Mesodermal cell (in vitro differentiated cells): ENCODE measurements at regions not wholly inside any gene's neighbourhood (a gene's known extent, or its start where the extent isn't known, plus 50 kb on each side); places are given as distances from the start of the nearest gene placed in this dataset.

Source experiments
- H3K27ac ChIP-seq: 2 replicates; pipeline ENCODE4 v1.7.0; 2013; ENCODE audit warnings: mild to moderate bottlenecking, low read depth, low read length, moderate library complexity; ENCODE audit not compliant: severe bottlenecking
- H3K36me3 ChIP-seq: 2 replicates; pipeline ENCODE4 v1.7.1; 2013; ENCODE audit warnings: mild to moderate bottlenecking, low read length, moderate library complexity; ENCODE audit not compliant: control insufficient read depth, insufficient read depth
- H3K4me1 ChIP-seq: one replicate; pipeline ENCODE4 v1.7.1; 2013; ENCODE audit warnings: mild to moderate bottlenecking, low read length; ENCODE audit not compliant: insufficient read depth, control insufficient read depth, poor library complexity, severe bottlenecking
- H3K4me3 ChIP-seq: 2 replicates; pipeline ENCODE4 v1.7.0; 2013; ENCODE audit warnings: low read length, control low read depth, mild to moderate bottlenecking; ENCODE audit not compliant: insufficient read depth, poor library complexity, severe bottlenecking; ENCODE audit errors: extremely low read depth
- H3K9me3 ChIP-seq: 2 replicates; pipeline ENCODE4 v1.7.1; 2013; ENCODE audit warnings: mild to moderate bottlenecking, low read length, moderate library complexity; ENCODE audit not compliant: control insufficient read depth
- WGBS, 2 experiments: methylation state at CpG; one replicate each; pipeline ENCODE4 v1.1.5; 2013; ENCODE audit warnings: missing lambda C conversion rate in 2 of 2; ENCODE audit not compliant: insufficient coverage in 2 of 2; 5-methylcytosine and 5-hydroxymethylcytosine counted together

- Histone ChIP-seq H3K27ac (no peak overlapping the region), H3K4me3 (no peak overlapping the region), H3K36me3 (no peaks in the 10 kb centered on the region), H3K4me1 (peaks cover 11% of the 10 kb centered on the region), H3K9me3 (no peaks in the 10 kb centered on the region)
- WGBS, 2 experiments = 81 to 89% methylated on average over 3 of the region's 4 CpGs
These were observed 333.2 kb downstream of the FOXO1 start for GRCh38 chr13:40333226-40333625.

DNA sequence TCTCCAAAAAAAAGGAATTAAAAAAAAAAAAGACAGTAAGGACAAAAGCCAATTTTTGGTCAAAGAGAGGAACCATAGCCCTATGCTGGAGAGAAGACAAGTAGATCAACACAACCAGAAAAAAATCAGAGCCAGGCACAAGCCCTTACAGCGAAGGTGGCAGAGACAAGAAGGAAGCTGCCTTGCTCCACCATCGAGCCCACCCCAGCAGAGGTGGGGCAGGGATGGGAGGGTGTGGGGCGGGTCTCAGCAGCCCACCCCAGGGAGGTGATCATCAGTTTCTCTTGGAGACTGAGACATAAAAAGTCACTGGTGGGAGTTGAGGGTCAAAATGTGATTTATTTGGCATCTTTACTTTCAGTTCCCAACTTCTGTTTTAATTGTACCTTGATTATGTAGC is 332.4 kb downstream of the FOXO1 start:
- Histone ChIP-seq H3K4me1 (peaks cover 11% of the 10 kb centered on the region), H3K27ac (no peak overlapping the region), H3K36me3 (no peaks in the 10 kb centered on the region), H3K4me3 (no peak overlapping the region), H3K9me3 (no peaks in the 10 kb centered on the region)
- 80 to 89% methylated on average over 1 to 3 of the region's 3 CpGs for WGBS, 2 experiments

DNA sequence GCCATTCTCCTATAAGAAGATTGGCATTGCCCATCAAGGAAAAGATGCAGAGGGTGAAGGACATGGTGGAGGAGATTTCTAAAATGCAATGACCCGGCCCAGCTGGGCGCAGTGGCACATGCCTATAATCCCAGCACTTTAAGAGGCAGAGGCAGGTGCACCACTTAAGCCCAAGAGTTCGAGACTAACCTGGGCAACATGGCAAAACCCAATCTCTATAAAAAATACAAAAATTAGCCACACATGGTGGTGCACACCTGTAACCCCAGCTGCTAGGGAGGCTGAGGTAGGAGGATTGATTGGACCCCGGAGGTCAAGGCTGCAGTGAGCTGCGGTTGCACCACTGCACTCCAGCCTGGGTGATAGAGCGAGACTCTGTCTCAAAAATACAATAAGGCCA is 331.8 kb downstream of the FOXO1 start:
- no peak overlapping the region for H3K27ac ChIP-seq
- no peak overlapping the region for H3K4me3 ChIP-seq
- H3K9me3 ChIP-seq = no peaks in the 10 kb centered on the region
- no peaks in the 10 kb centered on the region for H3K36me3 ChIP-seq
- peaks cover 11% of the 10 kb centered on the region for H3K4me1 ChIP-seq
- 90 to 97% methylated on average over 3 to 5 of the region's 6 CpGs for whole genome bisulfite sequencing, 2 experiments

GRCh38 chr13:40336228-40337221 is 329.9 kb downstream of the FOXO1 start:
- 89 to 95% methylated on average over 5 to 7 of the region's 7 CpGs for WGBS, 2 experiments
- no peaks in the 10 kb centered on the region for H3K9me3 ChIP-seq
- H3K4me1 ChIP-seq = peaks cover 21% of the 10 kb centered on the region
- no peaks in the 10 kb centered on the region for H3K36me3 ChIP-seq
- H3K27ac ChIP-seq = no peak overlapping the region
- H3K4me3 ChIP-seq = no peak overlapping the region

GRCh38 chr13:40337651-40338050 is 328.8 kb downstream of the FOXO1 start:
- Histone ChIP-seq H3K4me1 (peaks cover 22% of the 10 kb centered on the region), H3K36me3 (no peaks in the 10 kb centered on the region), H3K4me3 (no peak overlapping the region), H3K9me3 (peaks cover 3% of the 10 kb centered on the region), H3K27ac (no peak overlapping the region)
- WGBS, 2 experiments = 95 to 96% methylated on average over 2 to 5 of the region's 6 CpGs

- peaks cover 20% of the 10 kb centered on the region for H3K4me1 ChIP-seq
- H3K9me3 ChIP-seq = peaks cover 5% of the 10 kb centered on the region
- 89 to 95% methylated on average over 4 to 5 of the region's 5 CpGs for WGBS, 2 experiments
- no peak overlapping the region for H3K4me3 ChIP-seq
- no peak overlapping the region for H3K27ac ChIP-seq
- H3K36me3 ChIP-seq = no peaks in the 10 kb centered on the region
These were observed 328.2 kb downstream of the FOXO1 start for GRCh38 chr13:40338217-40338616.

DNA sequence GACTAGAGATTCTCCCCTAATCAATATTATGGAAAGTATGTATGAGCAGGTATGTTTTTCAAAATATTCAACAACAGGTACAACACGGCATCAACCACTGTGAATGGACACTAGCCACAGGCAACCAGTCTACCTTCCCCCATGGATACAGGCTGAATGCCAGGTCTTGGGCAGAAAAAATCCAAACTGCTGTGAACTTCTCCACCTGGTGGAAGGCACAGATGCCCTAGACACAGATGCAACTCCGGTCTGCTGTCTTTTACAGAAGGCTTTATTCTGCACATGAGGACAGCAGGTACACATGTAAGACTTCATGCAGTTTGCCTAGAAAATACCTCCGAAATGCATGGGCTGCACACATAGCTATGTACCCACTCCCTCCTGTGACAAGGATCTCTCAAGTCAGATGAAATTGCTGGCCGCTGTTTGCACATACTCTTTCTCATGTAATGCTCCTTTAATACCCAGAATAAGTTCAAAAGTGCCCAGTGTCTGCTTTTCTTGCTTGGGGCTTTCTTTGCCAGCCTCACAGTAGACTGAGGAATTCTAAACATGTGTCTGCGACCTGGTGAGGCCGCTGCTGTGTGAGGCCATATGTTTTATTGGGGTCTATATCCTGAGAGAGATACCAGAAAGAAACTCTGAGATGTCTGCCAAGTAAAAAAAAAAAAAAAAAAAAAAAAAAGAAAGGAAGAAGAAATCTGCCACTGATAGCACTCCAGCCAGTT is 325.9 kb downstream of the FOXO1 start:
- WGBS, 2 experiments = 85 to 89% methylated on average over 4 of the region's 6 CpGs
- H3K36me3 ChIP-seq = no peaks in the 10 kb centered on the region
- H3K9me3 ChIP-seq = peaks cover 5% of the 10 kb centered on the region
- H3K4me3 ChIP-seq = no peak overlapping the region
- peak overlapping the region; percentile 91 for H3K27ac ChIP-seq
- peaks cover 19% of the 10 kb centered on the region for H3K4me1 ChIP-seq

DNA sequence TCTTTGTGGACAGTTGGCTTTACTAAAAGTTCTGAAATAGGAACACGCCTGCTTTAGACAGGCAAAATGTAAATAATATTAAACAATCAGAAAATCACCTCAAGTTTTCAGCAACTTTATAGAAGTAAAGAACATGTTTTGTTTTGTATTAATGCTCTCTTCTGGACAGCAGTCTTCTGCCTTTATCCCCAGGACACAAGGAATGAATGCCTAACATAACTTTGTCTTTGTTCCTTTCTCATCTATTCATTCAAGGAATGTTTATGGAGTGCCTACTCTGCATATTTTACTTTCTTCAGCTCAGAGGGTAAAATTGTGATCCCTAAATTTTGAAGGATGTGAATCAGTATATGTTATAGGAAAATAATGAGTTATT is 325.4 kb downstream of the FOXO1 start:
- H3K27ac ChIP-seq = peak overlapping the region; percentile 91
- H3K4me1 ChIP-seq = peaks cover 22% of the 10 kb centered on the region
- no CpG with 5 or more reads among the region's 1 CpG for WGBS, 2 experiments
- no peak overlapping the region for H3K4me3 ChIP-seq
- no peaks in the 10 kb centered on the region for H3K36me3 ChIP-seq
- peaks cover 5% of the 10 kb centered on the region for H3K9me3 ChIP-seq

DNA sequence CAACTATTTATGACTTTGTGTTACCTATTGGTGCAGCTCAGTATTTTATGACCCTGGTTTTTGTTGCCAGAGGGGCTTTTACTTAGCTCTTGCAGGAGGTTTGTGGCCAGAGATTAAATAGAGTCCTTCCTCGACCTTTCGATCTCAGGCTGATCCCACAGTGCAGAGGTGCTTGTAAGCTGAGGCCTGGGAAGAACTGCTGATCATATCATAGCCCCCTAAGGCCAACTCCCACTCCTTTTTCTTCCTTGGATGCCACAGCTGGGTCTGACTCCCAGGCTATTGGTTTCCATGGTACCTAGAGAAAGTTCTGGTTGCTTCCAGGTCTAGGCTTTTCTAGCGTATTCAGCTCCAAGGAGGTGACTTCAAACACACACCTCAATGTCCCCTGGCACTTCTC is 324.9 kb downstream of the FOXO1 start:
- Histone ChIP-seq H3K4me1 (peaks cover 24% of the 10 kb centered on the region), H3K27ac (peak overlapping the region; percentile 91)
- 68% methylated on average over 3 of the region's 3 CpGs; no CpG with 5 or more reads in 1 of the 2 experiments for WGBS, 2 experiments

GRCh38 chr13:40342461-40342860 is 324.0 kb downstream of the FOXO1 start:
- Histone ChIP-seq H3K9me3 (peaks cover 5% of the 10 kb centered on the region), H3K36me3 (no peaks in the 10 kb centered on the region), H3K4me1 (peaks cover 24% of the 10 kb centered on the region), H3K4me3 (no peak overlapping the region), H3K27ac (no peak overlapping the region)
- 88 to 93% methylated on average over 2 to 5 of the region's 7 CpGs for WGBS, 2 experiments

More for the DNA sequence above, 324.9 kb downstream of the FOXO1 start:
- Histone ChIP-seq H3K4me3 (no peak overlapping the region), H3K9me3 (peaks cover 5% of the 10 kb centered on the region), H3K36me3 (no peaks in the 10 kb centered on the region)
